ENCODE measurements at regions not wholly inside any gene's neighbourhood (a gene's known extent, or its start where the extent isn't known, plus 50 kb on each side); places are given as distances from the start of the nearest gene placed in this dataset.

GRCh38 chr18:64717026-64717425 lies 568.1 kb upstream of the LINC00305 start:
- Histone ChIP-seq H3K9ac (ENCODE audit: insufficient read depth, low read depth, low read length) (no peak overlapping the region), H3K27ac (ENCODE audit: extremely low read length, insufficient read depth, low read length) (no peak overlapping the region), H3K4me3 (replicated peaks in 1 of 3; ENCODE audit: insufficient read depth in 1 of 3, low read depth in 2 of 3, low read length in 3 of 3) (no peak overlapping the region), H2AFZ (ENCODE audit: low read length) (no peak overlapping the region), H3K79me2 (ENCODE audit: insufficient read depth, low read length) (no peaks in the 10 kb centered on the region), H3K27me3 (ENCODE audit: control insufficient read depth in 1 of 2, insufficient read depth in 2 of 2, low read length in 2 of 2) (no peaks in the 10 kb centered on the region), H3K9me3 (ENCODE audit: low read length) (no peaks in the 10 kb centered on the region), H3K4me1 (ENCODE audit: insufficient read depth, low read length) (peaks cover 13% of the 10 kb centered on the region; the same call in 1 of the 2 replicates), H3K36me3 (replicated peaks in 1 of 2; ENCODE audit: control insufficient read depth in 1 of 2, insufficient read depth in 2 of 2, low read length in 2 of 2) (no peaks in the 10 kb centered on the region), H4K20me1 (ENCODE audit: insufficient read depth, low read length) (no peaks in the 10 kb centered on the region), H3K4me2 (ENCODE audit: low read depth, low read length) (no peak overlapping the region)
- ChIA-PET POLR2A (no interaction called here), CTCF (ENCODE audit: low intra/inter-chr PET ratio, low total read pairs) (no interaction called here)
- intact Hi-C loops (cut with micrococcal nuclease; ENCODE audit: unreplicated experiment): no loop called here
- no peak for DNase-seq (ENCODE audit: low spot score)
- TF ChIP-seq ZBTB10 (CRISPR knock-in tag; IDR thresholded peaks at IDR 0.05; ENCODE audit: borderline replicate concordance): no peak
- no peak for TF ChIP-seq TEF (CRISPR knock-in tag; IDR thresholded peaks at IDR 0.05)
- in situ Hi-C loops (cut with HindIII; ENCODE audit: extremely low pct_ligation_motif_present, low pct_unique_long_range_greater_than_20kb): no loop called here
- no peak for FAIRE-seq
- no peak for ATAC-seq
- WGBS (ENCODE audit: low lambda C conversion rate): 2% methylated on average over 2 of the region's 2 CpGs
- no TSS peak for BruUV-seq (replicated peaks)

- TF ChIP-seq DDIT3 (CRISPR knock-in tag; IDR thresholded peaks at IDR 0.05): no peak
- TF ChIP-seq ZNF672 (CRISPR knock-in tag; IDR thresholded peaks at IDR 0.05): no peak
- no peak for TF ChIP-seq BCL6 (CRISPR knock-in tag; IDR thresholded peaks at IDR 0.05)
- TF ChIP-seq ZNF883 (CRISPR knock-in tag; IDR thresholded peaks at IDR 0.05; ENCODE audit: not compliant biosample characterization): no peak
- no peak for TF ChIP-seq GTF3A (CRISPR knock-in tag; conservative IDR thresholded peaks at IDR 0.05)
- no peak for TF ChIP-seq ZNF362 (CRISPR knock-in tag; IDR thresholded peaks at IDR 0.05; ENCODE audit: borderline replicate concordance)
- no peak for TF ChIP-seq ZBTB14 (CRISPR knock-in tag; IDR thresholded peaks at IDR 0.05)
- TF ChIP-seq HNRNPUL1 (IDR thresholded peaks at IDR 0.05; ENCODE audit: low read depth, low read length): no peak
- TF ChIP-seq ERF (CRISPR knock-in tag; IDR thresholded peaks at IDR 0.05): no peak
- no peak for TF ChIP-seq RNF2 (conservative IDR thresholded peaks at IDR 0.05; ENCODE audit: low read depth)
- TF ChIP-seq HOXA9 (CRISPR knock-in tag; IDR thresholded peaks at IDR 0.05; ENCODE audit: borderline replicate concordance): no peak
- no peak for TF ChIP-seq ZNF124 (CRISPR knock-in tag; IDR thresholded peaks at IDR 0.05)
- H3K36me3 ChIP-seq (replicated peaks in 1 of 2; ENCODE audit: control insufficient read depth in 1 of 2, insufficient read depth in 2 of 2, low read length in 2 of 2): no peaks in the 10 kb centered on the region
- in situ Hi-C loops (cut with HindIII; ENCODE audit: extremely low pct_ligation_motif_present, low pct_unique_long_range_greater_than_20kb): no loop called here
- POLR2A ChIA-PET: no interaction called here
- H4K20me1 ChIP-seq (ENCODE audit: insufficient read depth, low read length): no peaks in the 10 kb centered on the region
- H3K9me3 ChIP-seq (ENCODE audit: low read length): no peaks in the 10 kb centered on the region
- H2AFZ ChIP-seq (ENCODE audit: low read length): no peak overlapping the region
- no peak overlapping the region for H3K9ac ChIP-seq (ENCODE audit: insufficient read depth, low read depth, low read length)
- intact Hi-C loops (cut with micrococcal nuclease; ENCODE audit: unreplicated experiment): no loop called here
- H3K27ac ChIP-seq (ENCODE audit: extremely low read length, insufficient read depth, low read length): no peak overlapping the region
- no peak for ATAC-seq
- no peak for FAIRE-seq
- H3K4me1 ChIP-seq (ENCODE audit: insufficient read depth, low read length): no peaks in the 10 kb centered on the region
- no peak overlapping the region for H3K4me3 ChIP-seq (replicated peaks in 1 of 3; ENCODE audit: insufficient read depth in 1 of 3, low read depth in 2 of 3, low read length in 3 of 3)
- DNase-seq (ENCODE audit: low spot score): no peak
- no TSS peak for BruUV-seq (replicated peaks)
- no peaks in the 10 kb centered on the region for H3K27me3 ChIP-seq (ENCODE audit: control insufficient read depth in 1 of 2, insufficient read depth in 2 of 2, low read length in 2 of 2)
- CTCF ChIA-PET (ENCODE audit: low intra/inter-chr PET ratio, low total read pairs): no interaction called here
- no peaks in the 10 kb centered on the region for H3K79me2 ChIP-seq (ENCODE audit: insufficient read depth, low read length)
- H3K4me2 ChIP-seq (ENCODE audit: low read depth, low read length): no peak overlapping the region
Measured at GRCh38 chr18:64714086-64714485, 565.2 kb upstream of the LINC00305 start.
